Glomerular endothelial cell (primary cell): ENCODE measurements at regions not wholly inside any gene's neighbourhood (a gene's known extent, or its start where the extent isn't known, plus 50 kb on each side); places are given as distances from the start of the nearest gene placed in this dataset.
"Not testable (repeated sequence)": the region's sequence is repeated elsewhere in the genome, so short reads cannot be mapped to it uniquely, and the experiment has no call there.

ENCODE experiments used
- DNase-seq: peaks from one replicate; pipeline ENCODE4 v3.0.0-alpha.2; 2011; ENCODE audit warnings: low read depth, low spot score; ENCODE audit errors: extremely low read depth

GRCh38 chr2:237238249-237238648, 152.6 kb downstream of the COPS8 start:
- DNase-seq, result no peak

GRCh38 chr2:237240252-237240651, 154.6 kb downstream of the COPS8 start:
- no peak for DNase-seq

GRCh38 chr2:237240868-237241267, 155.2 kb downstream of the COPS8 start:
- not testable (repeated sequence) for DNase-seq

GRCh38 chr2:237242091-237242536, 156.4 kb downstream of the COPS8 start:
- DNase-seq, result no peak

- DNase-seq, result no peak
Observed at GRCh38 chr2:237243487-237243886, 157.8 kb downstream of the COPS8 start.

- no peak for DNase-seq
Observed at GRCh38 chr2:237244178-237244577, 158.5 kb downstream of the COPS8 start.

GRCh38 chr2:237244976-237245646, 159.4 kb downstream of the COPS8 start:
- no peak for DNase-seq

DNA sequence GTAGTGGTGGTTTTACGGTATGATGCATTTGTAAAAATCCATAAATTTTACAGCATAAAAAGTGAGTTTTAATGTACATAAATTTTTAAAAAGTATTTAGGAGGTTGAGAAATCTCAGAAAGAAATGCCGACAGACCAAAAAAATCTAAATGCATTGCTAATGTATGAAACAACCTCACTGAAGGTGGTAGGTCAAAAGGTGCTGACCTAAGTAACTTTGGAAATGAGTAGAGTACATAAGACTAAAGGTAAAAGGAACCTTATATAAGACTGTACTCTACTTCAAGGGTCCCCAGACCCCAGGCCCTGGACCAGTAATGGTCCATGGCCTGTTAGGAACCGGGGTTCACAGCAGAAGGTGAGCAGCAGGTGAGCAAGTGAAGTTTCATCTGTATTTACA, 163.4 kb downstream of the COL6A3 start:
- DNase-seq, result no peak

DNA sequence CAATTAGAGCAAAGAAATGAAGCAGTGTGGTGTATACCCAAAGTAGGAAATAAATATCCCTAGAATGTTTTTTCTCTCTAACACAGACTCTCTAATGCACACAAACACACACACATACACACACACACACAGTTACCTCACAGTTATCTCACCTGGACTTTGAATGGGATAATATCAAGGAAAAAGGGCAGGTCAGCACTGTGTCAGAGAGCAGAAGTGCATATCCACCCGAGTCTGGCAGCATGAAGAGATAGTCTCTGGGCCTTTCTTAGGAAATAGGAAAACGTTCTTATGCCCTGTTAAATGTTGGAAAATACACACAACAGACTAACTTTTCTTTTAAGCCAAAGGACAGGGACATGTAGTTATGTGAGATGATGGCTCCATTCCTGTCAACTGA, 162.0 kb downstream of the COL6A3 start:
- DNase-seq, result no peak

GRCh38 chr2:237253046-237253702, 160.8 kb downstream of the COL6A3 start:
- no peak for DNase-seq

DNA sequence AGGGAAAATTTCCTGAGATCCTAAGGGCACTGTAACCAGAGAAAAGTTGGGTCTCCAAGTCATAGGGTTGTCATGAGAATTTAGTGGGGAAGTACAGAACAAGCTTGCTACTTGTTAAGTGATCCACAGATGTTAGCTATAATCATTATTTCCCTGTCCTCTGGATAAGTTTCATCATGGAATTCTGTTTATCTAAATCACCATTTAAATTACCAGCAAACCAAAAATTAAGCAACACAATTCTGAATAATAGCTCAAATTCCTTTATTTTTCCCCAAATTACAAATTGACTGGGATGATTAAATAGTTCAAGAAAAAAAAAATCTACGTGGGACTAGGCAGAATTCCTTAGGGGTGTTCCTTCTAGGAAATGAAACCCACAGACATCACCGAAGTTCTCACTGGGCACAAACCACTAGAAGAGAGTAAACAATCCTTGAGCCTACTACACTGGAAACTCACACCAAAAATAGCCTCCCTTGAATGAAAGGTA, 159.5 kb downstream of the COL6A3 start:
- no peak for DNase-seq

GRCh38 chr2:237254911-237255578, 158.9 kb downstream of the COL6A3 start:
- no peak for DNase-seq

- no peak for DNase-seq
Observed at GRCh38 chr2:237256887-237257286, 157.1 kb downstream of the COL6A3 start.

DNA sequence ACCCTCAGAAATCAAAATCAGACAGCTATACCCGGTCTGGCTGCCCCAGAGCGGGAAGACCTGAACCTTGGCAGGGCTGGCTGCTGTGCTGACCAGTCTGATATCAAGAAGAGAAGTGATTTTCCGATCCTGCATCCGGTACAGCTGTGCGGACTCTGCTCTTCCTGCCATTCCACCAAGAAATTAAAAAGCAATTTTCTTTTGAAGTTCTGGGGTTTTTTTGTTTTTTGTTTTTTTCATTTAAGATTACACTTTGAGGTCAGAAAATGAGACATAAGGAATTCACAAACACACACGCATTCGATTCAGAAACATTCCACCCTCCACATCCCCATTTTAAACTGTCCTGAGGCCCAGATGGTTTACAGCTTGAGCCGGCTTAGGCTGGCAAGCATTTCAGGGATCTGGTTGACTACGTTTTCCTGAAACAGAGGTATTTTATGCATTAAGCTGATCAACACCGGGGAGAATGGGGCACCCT, 156.5 kb downstream of the COL6A3 start:
- no peak for DNase-seq

DNA sequence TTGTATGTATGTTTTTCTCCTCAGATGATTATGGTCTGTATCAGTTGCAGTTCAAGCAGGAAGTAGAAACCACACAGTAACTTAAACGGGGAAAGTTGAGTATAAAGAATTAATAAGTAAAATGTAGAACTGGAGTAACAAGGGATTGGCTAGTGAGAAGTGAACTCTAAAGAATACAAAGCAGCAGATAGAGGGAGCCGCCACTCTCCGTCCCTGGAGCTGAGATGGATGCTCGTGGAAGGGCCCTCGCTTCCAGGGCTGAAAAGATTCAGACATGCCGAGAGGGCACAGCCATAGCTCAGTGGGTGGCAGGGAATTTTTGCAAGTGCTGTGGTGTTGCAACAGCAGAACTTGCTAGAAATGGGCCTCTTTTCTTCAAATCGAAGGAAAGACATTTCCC, 155.8 kb downstream of the COL6A3 start:
- no peak for DNase-seq

- no peak for DNase-seq
Observed at GRCh38 chr2:237258615-237259014, 155.3 kb downstream of the COL6A3 start.

GRCh38 chr2:237259201-237259600, 154.8 kb downstream of the COL6A3 start:
- no peak for DNase-seq

DNA sequence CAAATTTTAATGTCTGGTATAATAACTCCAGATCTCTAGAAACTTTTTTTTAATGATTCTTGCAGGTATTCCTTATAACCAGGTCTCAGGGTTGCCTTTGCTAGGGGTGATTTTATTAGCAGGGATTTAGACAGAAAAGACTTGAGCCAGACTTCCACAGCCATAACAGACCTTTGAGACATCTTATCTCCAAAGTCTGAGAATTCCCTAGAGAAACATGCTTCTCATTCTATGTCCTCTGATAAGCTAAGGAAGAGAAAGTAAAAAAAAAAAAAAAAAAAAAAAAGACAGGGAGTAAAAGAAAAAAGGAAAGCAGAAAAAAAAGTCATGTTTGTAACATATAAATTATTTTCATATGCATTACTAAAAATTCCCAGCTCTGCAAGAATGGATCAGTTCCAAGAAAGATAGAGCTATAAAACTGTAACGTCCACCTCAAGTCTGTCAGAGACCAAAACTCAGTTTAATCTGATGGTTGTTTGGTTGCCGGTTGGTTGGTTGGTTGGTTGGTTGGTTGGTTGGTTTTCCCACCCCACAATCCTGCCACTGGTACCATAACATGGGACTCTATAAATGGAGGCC, 153.8 kb downstream of the COL6A3 start:
- no peak for DNase-seq

- no peak for DNase-seq
Observed at GRCh38 chr2:237260686-237261085, 153.3 kb downstream of the COL6A3 start.

DNA sequence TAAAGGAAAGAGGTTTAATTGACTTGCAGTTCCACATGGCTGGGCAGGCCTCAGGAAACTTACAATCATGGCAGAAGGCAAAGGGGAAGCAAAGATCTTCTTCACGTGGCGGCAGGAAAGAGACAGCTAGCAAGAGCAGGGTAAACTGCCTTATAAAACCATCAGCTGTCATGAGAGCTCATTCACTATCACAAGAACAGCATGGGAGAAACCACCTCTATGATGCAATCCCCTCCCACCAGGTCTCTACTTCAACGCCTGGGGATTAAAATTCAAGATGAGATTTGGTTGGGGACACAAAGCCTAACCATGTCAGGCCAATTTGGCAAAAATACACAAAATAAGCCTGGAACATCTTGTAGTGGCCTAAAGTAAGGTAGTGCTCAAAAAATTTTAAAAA, 152.6 kb downstream of the COL6A3 start:
- no peak for DNase-seq
